SK-N-SH treated with all-trans-retinoic acid at 6 μM for 48 hours (cell line): ENCODE measurements at regions not wholly inside any gene's neighbourhood (a gene's known extent, or its start where the extent isn't known, plus 50 kb on each side); places are given as distances from the start of the nearest gene placed in this dataset.

Source experiments
- ATAC-seq: fragments of 200-7000 bp; cut with Tn5 transposase; 3 replicates; pipeline ENCODE4 v1.9.1; 2020; ENCODE audit warnings: mild to moderate bottlenecking, moderate library complexity
- ARNTL ChIP-seq: fragments of 450-650 bp; formaldehyde crosslinking; IDR thresholded peaks from 2 replicates; pipeline ENCODE4 v1.5.0; 2020; ENCODE audit warnings: low read depth, mild to moderate bottlenecking, moderate library complexity, borderline replicate concordance
- BACH2 ChIP-seq: fragments of 250-450 bp; sonication (Bioruptor Pico); IDR thresholded peaks from 2 replicates; pipeline ENCODE4 v1.9.0; 2021; ENCODE audit warnings: mild to moderate bottlenecking, borderline replicate concordance
- CSDC2 ChIP-seq: fragments of 250-450 bp; sonication (Bioruptor Pico); IDR thresholded peaks from 2 replicates; pipeline ENCODE4 v1.5.0; 2020; ENCODE audit warnings: mild to moderate bottlenecking, moderate library complexity
- GLIS3 ChIP-seq: fragments of 250-450 bp; sonication (Bioruptor Pico); IDR thresholded peaks from 2 replicates; pipeline ENCODE4 v1.5.0; 2020; ENCODE audit warnings: mild to moderate bottlenecking, moderate library complexity
- ISL1 ChIP-seq: fragments of 250-450 bp; sonication (Bioruptor Pico); IDR thresholded peaks from 2 replicates; pipeline ENCODE4 v2.1.2; 2022; ENCODE audit warnings: mild to moderate bottlenecking, moderate library complexity
- OSR1 ChIP-seq: fragments of 250-450 bp; sonication (Bioruptor Pico); IDR thresholded peaks from 2 replicates; pipeline ENCODE4 v1.8.0; 2022; ENCODE audit warnings: moderate library complexity, mild to moderate bottlenecking, inconsistent platforms
- PATZ1 ChIP-seq: fragments of 250-450 bp; sonication (Bioruptor Pico); IDR thresholded peaks from 2 replicates; pipeline ENCODE4 v1.8.0; 2020; ENCODE audit warnings: mild to moderate bottlenecking, moderate library complexity, borderline replicate concordance
- POU6F1 ChIP-seq: fragments of 250-450 bp; sonication (Bioruptor Pico); IDR thresholded peaks from 2 replicates; pipeline ENCODE4 v1.8.0; 2021; ENCODE audit warnings: low read depth, mild to moderate bottlenecking, moderate library complexity, borderline replicate concordance
- PPARA ChIP-seq: fragments of 250-450 bp; sonication (Bioruptor Pico); IDR thresholded peaks from 2 replicates; pipeline ENCODE4 v1.5.0; 2020; ENCODE audit warnings: mild to moderate bottlenecking, borderline replicate concordance
- RARB ChIP-seq: fragments of 250-450 bp; sonication (Bioruptor Pico); IDR thresholded peaks from 2 replicates; pipeline ENCODE4 v1.8.0; 2021; ENCODE audit warnings: mild to moderate bottlenecking, moderate library complexity
- SNAI2 ChIP-seq: fragments of 250-450 bp; sonication (Bioruptor Pico); IDR thresholded peaks from 2 replicates; pipeline ENCODE4 v1.5.0; 2020; ENCODE audit warnings: mild to moderate bottlenecking, moderate library complexity
- TOX ChIP-seq: fragments of 250-450 bp; sonication (Bioruptor Pico); IDR thresholded peaks from 2 replicates; pipeline ENCODE4 v1.8.0; 2021; ENCODE audit warnings: mild to moderate bottlenecking, moderate library complexity, borderline replicate concordance
- ZC3H10 ChIP-seq: fragments of 250-450 bp; sonication (Bioruptor Pico); IDR thresholded peaks from 2 replicates; pipeline ENCODE4 v1.5.1; 2021; ENCODE audit warnings: mild to moderate bottlenecking, moderate library complexity
- ZNF565 ChIP-seq: fragments of 450-650 bp; formaldehyde crosslinking; conservative IDR thresholded peaks from 2 replicates; pipeline ENCODE4 v1.5.0; 2020; ENCODE audit warnings: low read depth, mild to moderate bottlenecking, moderate library complexity
- ZNF70 ChIP-seq: fragments of 450-650 bp; formaldehyde crosslinking; IDR thresholded peaks from 2 replicates; pipeline ENCODE4 v1.5.0; 2020; ENCODE audit warnings: mild to moderate bottlenecking, moderate library complexity
- ZNF8 ChIP-seq: fragments of 450-650 bp; formaldehyde crosslinking; IDR thresholded peaks from 2 replicates; pipeline ENCODE4 v1.5.0; 2020; ENCODE audit warnings: mild to moderate bottlenecking, moderate library complexity
- TF ChIP-seq, protein P1 (sequence below): fragments of 250-450 bp; sonication (Bioruptor Pico); IDR thresholded peaks from 2 replicates; pipeline ENCODE4 v1.5.1; 2021; ENCODE audit warnings: mild to moderate bottlenecking, moderate library complexity
- TF ChIP-seq, protein P2 (sequence below): fragments of 250-450 bp; sonication (Bioruptor Pico); IDR thresholded peaks from 2 replicates; pipeline ENCODE4 v1.5.0; 2020; ENCODE audit warnings: mild to moderate bottlenecking, moderate library complexity
- TF ChIP-seq, protein P3 (sequence below): fragments of 250-450 bp; sonication (Bioruptor Pico); IDR thresholded peaks from 2 replicates; pipeline ENCODE4 v1.5.1; 2020; ENCODE audit warnings: low read depth, mild to moderate bottlenecking, moderate library complexity

- TF ChIP-seq, protein P1, sequence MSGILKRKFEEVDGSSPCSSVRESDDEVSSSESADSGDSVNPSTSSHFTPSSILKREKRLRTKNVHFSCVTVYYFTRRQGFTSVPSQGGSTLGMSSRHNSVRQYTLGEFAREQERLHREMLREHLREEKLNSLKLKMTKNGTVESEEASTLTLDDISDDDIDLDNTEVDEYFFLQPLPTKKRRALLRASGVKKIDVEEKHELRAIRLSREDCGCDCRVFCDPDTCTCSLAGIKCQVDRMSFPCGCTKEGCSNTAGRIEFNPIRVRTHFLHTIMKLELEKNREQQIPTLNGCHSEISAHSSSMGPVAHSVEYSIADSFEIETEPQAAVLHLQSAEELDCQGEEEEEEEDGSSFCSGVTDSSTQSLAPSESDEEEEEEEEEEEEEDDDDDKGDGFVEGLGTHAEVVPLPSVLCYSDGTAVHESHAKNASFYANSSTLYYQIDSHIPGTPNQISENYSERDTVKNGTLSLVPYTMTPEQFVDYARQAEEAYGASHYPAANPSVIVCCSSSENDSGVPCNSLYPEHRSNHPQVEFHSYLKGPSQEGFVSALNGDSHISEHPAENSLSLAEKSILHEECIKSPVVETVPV (CRISPR knock-in tag), result no peak
- TF ChIP-seq OSR1 (CRISPR knock-in tag) (no peak), ISL1 (CRISPR knock-in tag) (no peak)
Measured at GRCh38 chr1:14194511-14194910, 404.0 kb upstream of the KAZN start (continued).

DNA sequence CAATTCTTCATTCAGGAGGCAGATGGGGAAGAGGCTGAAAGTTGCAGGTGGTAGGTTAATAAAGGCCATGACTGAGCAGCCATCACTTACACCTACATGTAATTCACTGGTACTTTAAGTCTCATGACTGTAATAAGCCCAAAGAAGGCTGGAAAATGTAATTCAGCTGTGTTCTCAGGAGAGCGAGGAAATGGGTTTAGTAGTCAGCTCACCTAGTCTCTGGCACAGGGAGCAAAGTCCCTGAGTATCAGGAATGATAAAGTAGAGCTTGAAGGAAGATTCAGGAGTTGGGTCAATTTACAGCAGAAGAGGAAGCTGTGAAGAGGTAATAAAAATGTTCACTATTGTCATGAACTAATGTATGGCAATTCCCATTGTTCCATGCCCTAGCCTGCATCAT is 393.4 kb upstream of the KAZN start:
- no peak for ATAC-seq
- TF ChIP-seq SNAI2 (CRISPR knock-in tag), result no peak
- TF ChIP-seq OSR1 (CRISPR knock-in tag), result no peak
- no peak for TF ChIP-seq ZNF8
- TF ChIP-seq, protein P2, sequence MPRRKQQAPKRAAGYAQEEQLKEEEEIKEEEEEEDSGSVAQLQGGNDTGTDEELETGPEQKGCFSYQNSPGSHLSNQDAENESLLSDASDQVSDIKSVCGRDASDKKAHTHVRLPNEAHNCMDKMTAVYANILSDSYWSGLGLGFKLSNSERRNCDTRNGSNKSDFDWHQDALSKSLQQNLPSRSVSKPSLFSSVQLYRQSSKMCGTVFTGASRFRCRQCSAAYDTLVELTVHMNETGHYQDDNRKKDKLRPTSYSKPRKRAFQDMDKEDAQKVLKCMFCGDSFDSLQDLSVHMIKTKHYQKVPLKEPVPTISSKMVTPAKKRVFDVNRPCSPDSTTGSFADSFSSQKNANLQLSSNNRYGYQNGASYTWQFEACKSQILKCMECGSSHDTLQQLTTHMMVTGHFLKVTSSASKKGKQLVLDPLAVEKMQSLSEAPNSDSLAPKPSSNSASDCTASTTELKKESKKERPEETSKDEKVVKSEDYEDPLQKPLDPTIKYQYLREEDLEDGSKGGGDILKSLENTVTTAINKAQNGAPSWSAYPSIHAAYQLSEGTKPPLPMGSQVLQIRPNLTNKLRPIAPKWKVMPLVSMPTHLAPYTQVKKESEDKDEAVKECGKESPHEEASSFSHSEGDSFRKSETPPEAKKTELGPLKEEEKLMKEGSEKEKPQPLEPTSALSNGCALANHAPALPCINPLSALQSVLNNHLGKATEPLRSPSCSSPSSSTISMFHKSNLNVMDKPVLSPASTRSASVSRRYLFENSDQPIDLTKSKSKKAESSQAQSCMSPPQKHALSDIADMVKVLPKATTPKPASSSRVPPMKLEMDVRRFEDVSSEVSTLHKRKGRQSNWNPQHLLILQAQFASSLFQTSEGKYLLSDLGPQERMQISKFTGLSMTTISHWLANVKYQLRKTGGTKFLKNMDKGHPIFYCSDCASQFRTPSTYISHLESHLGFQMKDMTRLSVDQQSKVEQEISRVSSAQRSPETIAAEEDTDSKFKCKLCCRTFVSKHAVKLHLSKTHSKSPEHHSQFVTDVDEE, result no peak
- no peak for TF ChIP-seq ZNF70
- TF ChIP-seq, protein P1 (CRISPR knock-in tag), result no peak
- no peak for TF ChIP-seq ARNTL (CRISPR knock-in tag)
- TF ChIP-seq POU6F1, result no peak
- TF ChIP-seq, protein P3, sequence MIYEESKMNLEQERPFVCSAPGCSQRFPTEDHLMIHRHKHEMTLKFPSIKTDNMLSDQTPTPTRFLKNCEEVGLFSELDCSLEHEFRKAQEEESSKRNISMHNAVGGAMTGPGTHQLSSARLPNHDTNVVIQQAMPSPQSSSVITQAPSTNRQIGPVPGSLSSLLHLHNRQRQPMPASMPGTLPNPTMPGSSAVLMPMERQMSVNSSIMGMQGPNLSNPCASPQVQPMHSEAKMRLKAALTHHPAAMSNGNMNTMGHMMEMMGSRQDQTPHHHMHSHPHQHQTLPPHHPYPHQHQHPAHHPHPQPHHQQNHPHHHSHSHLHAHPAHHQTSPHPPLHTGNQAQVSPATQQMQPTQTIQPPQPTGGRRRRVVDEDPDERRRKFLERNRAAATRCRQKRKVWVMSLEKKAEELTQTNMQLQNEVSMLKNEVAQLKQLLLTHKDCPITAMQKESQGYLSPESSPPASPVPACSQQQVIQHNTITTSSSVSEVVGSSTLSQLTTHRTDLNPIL (CRISPR knock-in tag), result no peak
- TF ChIP-seq PATZ1 (CRISPR knock-in tag), result no peak
- no peak for TF ChIP-seq BACH2 (CRISPR knock-in tag)
- no peak for TF ChIP-seq TOX (CRISPR knock-in tag)
- no peak for TF ChIP-seq ZNF565 (CRISPR knock-in tag)
- TF ChIP-seq GLIS3, result no peak
- no peak for TF ChIP-seq CSDC2 (CRISPR knock-in tag)
- TF ChIP-seq RARB (CRISPR knock-in tag), result no peak
- TF ChIP-seq ZC3H10 (CRISPR knock-in tag), result no peak
- no peak for TF ChIP-seq PPARA (CRISPR knock-in tag)

DNA sequence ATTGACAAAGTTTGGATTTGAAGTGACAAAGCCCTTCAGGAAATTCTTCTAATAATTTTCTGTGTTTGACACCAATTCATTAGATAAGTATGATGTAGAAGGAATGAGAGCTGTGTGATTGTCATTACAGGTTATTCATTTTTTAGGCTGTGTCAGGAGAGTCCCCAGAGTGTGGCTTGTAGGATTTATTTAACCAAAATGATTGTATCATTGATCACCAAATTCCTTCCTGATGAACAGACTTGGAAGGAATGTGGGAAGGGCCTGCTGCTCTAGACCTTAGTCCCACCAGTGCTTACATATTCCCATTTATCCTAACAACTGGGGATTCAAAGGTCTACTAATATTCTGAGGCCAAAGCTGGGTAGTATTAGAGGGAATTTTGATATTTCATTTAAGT is 383.3 kb upstream of the KAZN start:
- TF ChIP-seq ZNF8 (no peak), ARNTL (CRISPR knock-in tag) (no peak), OSR1 (CRISPR knock-in tag) (no peak), RARB (CRISPR knock-in tag) (no peak)
- TF ChIP-seq, protein P3 (CRISPR knock-in tag), result no peak
- no peak for ATAC-seq
